Glomerular endothelial cell (primary cell): ENCODE measurements at regions not wholly inside any gene's neighbourhood (a gene's known extent, or its start where the extent isn't known, plus 50 kb on each side); places are given as distances from the start of the nearest gene placed in this dataset.
"Not testable (repeated sequence)": the region's sequence is repeated elsewhere in the genome, so short reads cannot be mapped to it uniquely, and the experiment has no call there.

ENCODE experiments used
- DNase-seq: peaks from one replicate; pipeline ENCODE4 v3.0.0-alpha.2; 2011; ENCODE audit warnings: low read depth, low spot score; ENCODE audit errors: extremely low read depth

- DNase-seq, result no peak
These were observed 463.5 kb downstream of the QKI start for GRCh38 chr6:163877877-163878639.

DNA sequence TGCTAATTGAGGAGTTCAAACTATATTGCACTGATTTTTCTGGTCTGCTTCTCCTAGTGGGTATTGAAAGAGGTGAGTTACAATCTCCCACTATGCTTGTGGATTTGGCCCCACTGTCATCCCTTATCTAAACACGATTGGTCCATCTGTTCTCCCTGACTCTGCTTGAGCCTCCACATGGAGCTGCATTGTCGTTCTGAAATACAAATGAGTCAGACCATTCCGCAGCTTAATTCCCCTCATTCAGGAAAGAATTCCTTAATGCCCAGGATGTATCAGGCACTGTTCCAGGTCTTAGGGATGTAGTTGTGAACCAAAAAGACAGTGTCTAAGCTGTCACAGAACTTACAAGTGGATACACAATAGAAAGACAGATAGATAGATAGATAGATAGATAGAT lies 461.9 kb downstream of the QKI start:
- DNase-seq, result no peak

DNA sequence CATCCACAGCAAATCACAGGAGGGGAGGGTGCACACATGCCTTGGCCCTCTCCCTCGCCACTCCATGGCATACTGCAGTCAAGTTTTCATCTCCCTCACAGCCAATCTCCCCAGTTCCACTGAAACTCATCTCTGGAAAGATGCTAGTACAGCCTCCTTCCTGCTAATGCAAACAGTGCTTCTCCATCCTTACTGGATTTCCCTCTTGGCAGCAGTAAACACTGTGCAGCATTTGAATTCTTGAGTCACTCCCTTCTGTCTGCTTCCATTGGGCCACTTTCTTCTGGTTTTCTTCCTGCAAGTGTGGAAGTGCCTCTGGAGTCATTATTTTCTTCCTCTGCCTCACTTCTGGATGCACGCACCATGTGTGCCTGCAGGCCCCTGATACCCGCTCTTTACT lies 460.3 kb downstream of the QKI start:
- no peak for DNase-seq

GRCh38 chr6:163872335-163872734 lies 457.8 kb downstream of the QKI start:
- no peak for DNase-seq

DNA sequence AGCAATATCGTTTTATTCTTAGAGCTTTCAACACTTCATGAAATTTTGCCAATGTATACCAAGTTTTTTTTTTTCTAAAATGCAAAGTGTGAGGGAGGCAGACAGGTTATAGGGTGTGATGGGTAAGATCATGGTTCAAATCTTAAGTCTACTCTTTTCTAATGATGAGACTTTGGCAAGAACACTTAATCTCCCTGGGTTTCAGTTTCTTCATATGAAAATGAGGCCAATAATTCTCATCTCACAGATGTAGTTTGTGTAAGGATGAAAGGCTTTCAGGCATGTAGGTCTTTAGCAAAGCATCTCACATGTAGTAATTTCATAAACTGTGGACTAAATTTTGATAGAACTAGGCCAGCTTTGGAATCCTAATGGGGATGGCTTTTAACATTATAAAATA lies 457.1 kb downstream of the QKI start:
- no peak for DNase-seq

DNA sequence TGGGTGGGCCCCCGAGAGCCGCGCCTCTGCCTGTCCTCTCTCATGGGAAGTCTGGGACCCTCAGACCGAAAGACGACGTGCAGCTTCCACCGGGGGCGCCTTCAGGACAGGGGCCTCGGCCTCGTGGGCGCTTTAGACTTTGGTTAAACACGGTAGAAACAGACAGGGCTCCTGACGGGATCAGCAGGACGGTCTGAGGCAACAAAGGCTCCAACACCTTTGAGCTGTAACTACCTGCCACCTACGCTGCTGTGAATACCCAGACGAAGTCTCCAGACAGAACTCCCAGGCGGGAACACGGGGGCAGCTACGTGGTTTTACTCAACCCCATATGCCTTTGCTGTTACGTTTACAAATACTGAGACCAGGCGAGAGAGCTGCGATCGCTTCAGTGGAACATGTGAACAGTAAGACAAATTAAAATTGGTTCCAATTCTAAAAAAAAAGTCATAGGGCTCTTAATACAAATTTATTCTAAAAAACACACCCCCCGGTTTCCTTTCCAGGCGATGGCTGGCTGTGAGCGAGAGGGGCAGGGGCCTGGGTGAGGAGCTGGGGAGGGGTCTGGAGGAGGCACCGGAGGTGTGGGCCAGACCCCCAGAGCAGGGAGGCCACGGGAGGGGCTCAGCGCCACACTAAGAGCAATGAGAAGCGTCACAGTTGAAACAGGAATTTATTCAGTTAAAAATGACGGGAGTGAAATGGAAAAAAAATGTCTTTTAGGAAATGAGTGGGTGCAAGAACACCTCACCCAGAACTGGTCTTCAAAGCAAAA lies 453.2 kb downstream of the QKI start:
- DNase-seq, result no peak

- DNase-seq, result no peak
These were observed 451.7 kb downstream of the QKI start for GRCh38 chr6:163866192-163866591.

GRCh38 chr6:163863565-163863964 lies 449.0 kb downstream of the QKI start:
- DNase-seq, result no peak

DNA sequence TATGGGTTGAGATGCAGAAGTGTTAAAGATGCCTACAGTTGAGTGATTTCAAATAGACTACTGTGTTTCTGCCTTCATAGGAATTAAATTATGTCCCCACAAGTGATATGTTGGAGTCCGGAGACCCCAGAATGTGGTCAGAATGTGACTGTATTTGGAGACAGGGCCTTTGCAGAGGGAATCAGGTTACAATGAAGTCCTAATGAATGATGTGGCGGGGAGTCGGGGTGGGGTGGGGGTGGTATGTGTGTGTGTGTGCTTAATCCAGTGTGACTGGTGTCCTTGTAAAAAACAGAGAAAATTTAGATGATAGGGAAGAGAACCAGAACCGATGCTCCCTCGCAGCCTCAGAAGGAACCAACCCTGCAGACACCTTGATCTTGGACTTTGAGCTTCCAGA lies 448.2 kb downstream of the QKI start:
- DNase-seq, result no peak

- no peak for DNase-seq
These were observed 447.1 kb downstream of the QKI start for GRCh38 chr6:163861627-163862026.

DNA sequence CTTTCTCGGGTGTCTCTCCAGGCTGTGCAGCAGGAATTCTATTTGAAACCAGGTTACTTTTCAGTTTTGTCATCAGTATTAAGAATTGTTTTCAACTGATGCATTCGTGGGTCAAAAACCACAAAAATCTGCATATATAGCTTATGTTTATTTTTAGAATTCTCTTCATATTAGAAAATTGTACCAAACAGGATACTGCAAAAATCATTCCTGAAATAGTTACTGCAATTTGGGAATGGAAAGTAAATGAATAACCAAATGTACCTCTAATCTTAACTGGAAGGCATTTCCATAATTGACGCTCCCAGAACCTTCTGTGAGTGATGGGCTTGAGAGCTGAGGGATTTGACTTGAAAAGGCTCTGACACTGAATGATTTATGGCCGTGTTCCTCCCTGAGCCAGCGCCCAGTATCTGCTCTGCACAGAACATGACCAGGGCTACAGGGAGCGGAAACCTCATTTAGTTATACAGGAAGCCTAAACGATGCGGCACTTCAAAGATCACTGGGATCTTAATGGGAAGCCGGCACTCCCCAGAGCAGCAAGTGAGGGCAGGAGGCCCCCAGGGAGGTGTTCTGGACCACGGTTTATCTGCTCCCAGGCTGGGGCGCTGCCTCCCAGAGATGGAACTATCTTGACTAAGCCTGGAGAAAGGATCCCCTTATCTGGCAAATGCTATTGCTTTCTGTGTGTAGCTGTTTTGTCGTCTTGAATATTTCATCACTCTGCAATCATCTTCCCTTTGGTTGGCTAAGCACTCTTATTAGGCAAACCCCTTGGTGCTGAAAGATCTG lies 446.0 kb downstream of the QKI start:
- no peak for DNase-seq

DNA sequence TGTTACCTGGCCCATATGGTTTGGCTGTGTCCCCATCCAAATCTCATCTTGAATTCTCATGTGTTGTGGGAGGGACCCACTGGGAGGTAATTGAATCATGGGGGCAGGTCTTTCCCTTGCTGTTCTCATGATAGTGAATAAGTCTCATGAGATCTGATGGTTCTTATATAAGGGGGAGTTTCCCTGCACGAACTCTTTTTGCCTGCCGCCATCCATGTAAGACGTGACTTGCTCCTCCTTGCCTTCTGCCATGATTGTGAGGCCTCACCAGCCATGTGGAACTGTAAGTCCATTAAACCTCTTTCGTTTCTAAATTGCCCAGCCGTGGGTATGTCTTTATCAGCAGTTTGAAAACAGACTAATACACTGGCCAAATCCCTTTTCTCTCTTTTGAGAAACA lies 444.4 kb downstream of the QKI start:
- DNase-seq, result not testable (repeated sequence)

GRCh38 chr6:163857421-163857820 lies 442.9 kb downstream of the QKI start:
- DNase-seq, result no peak

GRCh38 chr6:163850874-163851273 lies 436.4 kb downstream of the QKI start:
- no peak for DNase-seq

- DNase-seq, result no peak
These were observed 430.2 kb downstream of the QKI start for GRCh38 chr6:163844761-163845160.

GRCh38 chr6:163844357-163844756 lies 429.8 kb downstream of the QKI start:
- DNase-seq, result no peak

GRCh38 chr6:163843218-163843617 lies 428.7 kb downstream of the QKI start:
- DNase-seq, result no peak

- no peak for DNase-seq
These were observed 427.9 kb downstream of the QKI start for GRCh38 chr6:163842467-163842866.

DNA sequence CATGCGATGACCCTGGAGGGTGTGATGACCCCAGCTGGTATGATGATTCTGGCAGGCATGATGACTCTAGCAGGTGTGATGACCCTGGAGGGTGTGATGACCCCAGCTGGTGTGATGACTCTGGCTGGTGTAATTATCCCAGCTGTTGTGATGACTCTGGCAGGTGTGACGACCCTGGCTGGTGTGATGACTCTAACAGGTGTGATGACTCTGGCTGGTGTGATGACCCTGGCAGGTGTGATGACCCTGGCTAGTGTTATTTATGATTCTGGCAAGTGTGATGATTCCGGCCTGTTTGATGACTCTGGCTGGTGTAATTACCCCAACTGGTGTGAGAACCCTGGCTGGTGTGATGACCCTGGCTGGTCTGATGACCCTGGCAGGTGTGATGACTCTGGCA lies 427.2 kb downstream of the QKI start:
- DNase-seq, result no peak

DNA sequence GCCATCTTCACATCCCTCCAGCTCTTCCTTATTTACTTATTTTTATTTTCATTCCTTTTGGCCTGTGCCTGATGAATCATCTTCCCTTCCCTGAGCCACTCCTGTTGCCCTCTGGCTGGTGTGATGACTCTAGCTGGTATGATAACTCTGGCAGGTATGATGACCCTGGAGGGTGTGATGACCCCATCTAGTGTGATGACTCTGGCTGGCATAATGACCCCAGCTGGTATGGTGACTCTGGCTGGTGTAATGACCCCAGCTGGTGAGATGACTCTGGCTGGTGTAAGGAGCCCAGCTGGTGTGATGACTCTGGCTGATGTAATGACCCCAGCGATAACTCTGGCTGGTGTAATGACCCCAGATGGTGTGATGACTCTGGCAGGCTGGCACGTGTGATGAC lies 426.8 kb downstream of the QKI start:
- DNase-seq, result no peak

GRCh38 chr6:163840880-163841279 lies 426.4 kb downstream of the QKI start:
- no peak for DNase-seq

- DNase-seq, result no peak
These were observed 424.8 kb downstream of the QKI start for GRCh38 chr6:163839296-163839695.
